Stromal cell of bone marrow (primary cell): ENCODE measurements at regions not wholly inside any gene's neighbourhood (a gene's known extent, or its start where the extent isn't known, plus 50 kb on each side); places are given as distances from the start of the nearest gene placed in this dataset.

Experiments
- DNase-seq: peaks from one replicate; pipeline ENCODE4 v3.0.0-alpha.2; 2012; ENCODE audit warnings: low read depth

- DNase-seq = no peak
These were observed 99.7 kb upstream of the LRRC3B start for GRCh38 chr3:26522919-26523318.

GRCh38 chr3:26525013-26525412, 97.6 kb upstream of the LRRC3B start:
- DNase-seq = no peak

- DNase-seq = no peak
These were observed 87.4 kb upstream of the LRRC3B start for GRCh38 chr3:26535151-26535550.

GRCh38 chr3:26536955-26537354, 85.6 kb upstream of the LRRC3B start:
- DNase-seq = no peak

GRCh38 chr3:26550413-26550812, 72.2 kb upstream of the LRRC3B start:
- no peak for DNase-seq

GRCh38 chr3:26556637-26557036, 65.9 kb upstream of the LRRC3B start:
- DNase-seq = no peak

GRCh38 chr3:26558257-26558656, 64.3 kb upstream of the LRRC3B start:
- DNase-seq = no peak

- no peak for DNase-seq
These were observed 63.3 kb upstream of the LRRC3B start for GRCh38 chr3:26559227-26559626.

GRCh38 chr3:26560081-26560480, 62.5 kb upstream of the LRRC3B start:
- no peak for DNase-seq

GRCh38 chr3:26562021-26562768, 60.4 kb upstream of the LRRC3B start:
- DNase-seq = no peak
